ENCODE measurements at regions not wholly inside any gene's neighbourhood (a gene's known extent, or its start where the extent isn't known, plus 50 kb on each side); places are given as distances from the start of the nearest gene placed in this dataset.

DNA sequence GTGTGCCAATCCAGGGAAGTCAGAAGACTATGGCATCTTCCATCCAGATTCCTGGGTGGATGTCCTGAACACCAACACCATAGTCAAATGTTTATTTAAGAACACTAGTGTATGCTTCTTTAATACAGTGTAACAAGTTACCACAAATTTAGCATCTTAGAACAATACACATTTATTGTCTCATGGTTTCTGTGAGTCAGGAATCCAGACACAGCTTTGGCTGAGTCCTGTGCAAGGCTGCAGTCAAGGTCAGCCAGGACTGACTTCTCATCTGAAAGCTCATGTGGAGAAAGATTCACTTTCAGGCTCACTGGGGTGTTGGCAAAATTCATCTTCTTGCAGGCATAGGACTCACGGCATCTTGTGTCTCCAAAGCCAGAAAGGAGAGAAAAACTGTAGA lies 143.4 kb downstream of the ANXA2 start:
- TF ChIP-seq, protein P1, sequence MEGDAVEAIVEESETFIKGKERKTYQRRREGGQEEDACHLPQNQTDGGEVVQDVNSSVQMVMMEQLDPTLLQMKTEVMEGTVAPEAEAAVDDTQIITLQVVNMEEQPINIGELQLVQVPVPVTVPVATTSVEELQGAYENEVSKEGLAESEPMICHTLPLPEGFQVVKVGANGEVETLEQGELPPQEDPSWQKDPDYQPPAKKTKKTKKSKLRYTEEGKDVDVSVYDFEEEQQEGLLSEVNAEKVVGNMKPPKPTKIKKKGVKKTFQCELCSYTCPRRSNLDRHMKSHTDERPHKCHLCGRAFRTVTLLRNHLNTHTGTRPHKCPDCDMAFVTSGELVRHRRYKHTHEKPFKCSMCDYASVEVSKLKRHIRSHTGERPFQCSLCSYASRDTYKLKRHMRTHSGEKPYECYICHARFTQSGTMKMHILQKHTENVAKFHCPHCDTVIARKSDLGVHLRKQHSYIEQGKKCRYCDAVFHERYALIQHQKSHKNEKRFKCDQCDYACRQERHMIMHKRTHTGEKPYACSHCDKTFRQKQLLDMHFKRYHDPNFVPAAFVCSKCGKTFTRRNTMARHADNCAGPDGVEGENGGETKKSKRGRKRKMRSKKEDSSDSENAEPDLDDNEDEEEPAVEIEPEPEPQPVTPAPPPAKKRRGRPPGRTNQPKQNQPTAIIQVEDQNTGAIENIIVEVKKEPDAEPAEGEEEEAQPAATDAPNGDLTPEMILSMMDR (IDR thresholded peaks at IDR 0.05; ENCODE audit: low read depth, low read length): no peak
- no peak overlapping the region for H3K4me3 ChIP-seq (replicated peaks in 1 of 2; ENCODE audit: low read depth in 2 of 2, low read length in 2 of 2)
- DNase-seq (ENCODE audit: low read depth in 2 of 2): no peak

DNA sequence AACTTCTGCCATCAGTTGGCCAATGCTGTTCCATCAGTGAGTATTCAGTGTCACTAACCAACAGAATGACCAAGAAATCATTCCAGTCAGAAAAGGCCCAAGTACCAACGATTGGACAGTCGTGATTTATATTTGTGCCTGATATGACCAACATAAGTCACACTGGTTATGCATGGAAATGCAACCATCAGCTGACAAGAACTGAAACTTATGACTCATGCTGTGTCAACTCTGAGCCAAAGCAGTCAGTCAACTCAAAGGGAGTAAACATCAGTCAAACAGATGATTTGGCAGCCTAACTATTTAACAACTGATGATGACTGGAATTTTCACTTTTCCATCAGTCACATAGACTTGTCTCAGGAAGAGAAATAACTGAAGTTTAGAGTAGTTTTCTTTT lies 142.4 kb downstream of the ANXA2 start:
- peak in 1 of 2 donors; percentile 17 for DNase-seq (ENCODE audit: low read depth in 2 of 2)
- no peak overlapping the region for H3K4me3 ChIP-seq (replicated peaks in 1 of 2; ENCODE audit: low read depth in 2 of 2, low read length in 2 of 2)
- TF ChIP-seq, protein P1 (IDR thresholded peaks at IDR 0.05; ENCODE audit: low read depth, low read length): no peak

DNA sequence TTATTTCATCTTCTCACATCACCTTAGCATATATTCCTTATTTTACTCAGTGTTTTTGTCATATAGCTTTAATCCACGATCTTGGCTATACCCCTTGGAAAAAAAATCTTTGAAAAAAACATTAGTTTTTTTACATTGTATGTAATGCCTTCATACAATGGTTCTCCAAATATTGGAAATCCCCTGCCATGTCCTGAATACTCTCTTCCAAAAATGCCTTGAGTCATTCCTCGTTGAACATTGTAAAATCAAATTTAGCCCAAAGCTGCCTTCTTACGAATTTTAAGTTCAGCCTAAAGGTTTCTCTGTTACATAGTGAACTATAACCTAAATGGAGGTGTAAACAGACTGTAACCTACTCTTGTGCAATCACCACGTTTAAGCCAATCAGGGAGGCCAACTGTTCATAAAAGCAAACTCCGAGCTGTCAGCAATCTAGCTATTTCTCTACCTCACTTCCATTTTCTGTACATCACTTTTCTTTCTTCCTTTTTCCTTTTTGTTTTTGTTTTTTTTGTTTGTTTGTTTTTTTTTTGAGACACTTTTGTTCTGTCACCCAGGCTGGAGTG lies 140.1 kb downstream of the ANXA2 start:
- DNase-seq (ENCODE audit: low read depth in 2 of 2): no peak

DNA sequence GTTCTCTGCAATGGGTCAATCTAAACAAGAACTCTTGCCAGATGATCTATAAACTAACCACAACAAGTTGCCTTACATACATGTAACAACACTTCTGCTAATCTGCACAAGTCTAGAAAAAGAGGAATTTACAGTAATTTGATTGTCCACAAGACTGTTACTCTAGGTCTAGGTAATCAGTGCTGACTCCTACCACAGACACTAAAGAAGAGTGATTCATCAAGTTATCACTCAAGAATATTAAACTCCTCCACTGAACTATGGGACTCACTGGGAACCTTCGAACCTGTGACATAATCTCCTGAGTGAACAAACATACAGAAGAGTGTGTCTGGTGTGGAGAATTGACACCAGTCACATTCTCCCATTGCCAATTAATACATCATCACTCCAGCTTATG lies 138.3 kb downstream of the ANXA2 start:
- DNase-seq (ENCODE audit: low read depth in 2 of 2): no peak
- TF ChIP-seq, protein P1 (IDR thresholded peaks at IDR 0.05; ENCODE audit: low read depth, low read length): no peak
- no peak overlapping the region for H3K4me3 ChIP-seq (replicated peaks in 1 of 2; ENCODE audit: low read depth in 2 of 2, low read length in 2 of 2)

More for the DNA sequence above, 140.1 kb downstream of the ANXA2 start:
- H3K4me3 ChIP-seq (replicated peaks in 1 of 2; ENCODE audit: low read depth in 2 of 2, low read length in 2 of 2): no peak overlapping the region
- TF ChIP-seq, protein P1 (IDR thresholded peaks at IDR 0.05; ENCODE audit: low read depth, low read length): no peak

DNA sequence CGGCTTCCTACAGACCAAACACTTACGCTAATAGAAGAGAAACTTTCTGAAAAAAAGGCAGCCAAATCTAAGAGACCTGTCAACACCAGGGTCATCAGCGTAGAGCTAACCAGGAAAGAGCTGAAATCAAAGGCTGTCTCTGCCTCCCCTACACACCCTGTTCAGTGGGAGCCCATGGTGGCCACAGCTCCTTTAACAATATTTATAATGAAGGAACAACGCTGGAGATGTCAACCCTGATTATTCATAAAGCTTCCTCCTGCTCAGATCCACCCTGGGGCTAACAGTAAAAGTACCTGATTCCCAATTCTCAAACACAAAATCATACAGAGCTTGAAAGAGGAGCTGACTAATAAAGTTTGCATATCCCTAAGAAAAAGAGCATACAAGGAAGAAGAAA lies 133.7 kb downstream of the ANXA2 start:
- no peak for DNase-seq (ENCODE audit: low read depth in 2 of 2)
- no peak overlapping the region for H3K4me3 ChIP-seq (replicated peaks in 1 of 2; ENCODE audit: low read depth in 2 of 2, low read length in 2 of 2)
- TF ChIP-seq, protein P1 (IDR thresholded peaks at IDR 0.05; ENCODE audit: low read depth, low read length): no peak

DNA sequence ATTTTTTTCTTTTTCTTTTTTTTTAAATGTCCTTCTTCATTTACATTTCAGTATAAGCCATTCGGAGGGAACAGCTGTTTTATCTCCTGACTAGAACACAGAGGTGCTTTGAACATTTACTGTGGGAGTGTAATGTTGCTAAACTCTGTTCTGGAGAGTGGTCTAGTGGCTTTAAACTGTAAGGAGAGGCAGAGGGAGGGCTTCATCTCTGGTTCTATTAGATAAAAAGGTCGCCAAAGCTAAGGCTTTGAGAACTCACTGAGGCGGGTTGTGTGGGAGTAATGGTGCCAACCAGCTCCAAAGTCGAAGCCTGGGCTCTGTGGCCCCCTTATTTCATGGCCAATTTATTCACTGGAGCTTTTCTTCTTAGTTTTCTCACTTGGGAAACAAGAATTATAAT lies 133.2 kb downstream of the ANXA2 start:
- TF ChIP-seq, protein P1 (IDR thresholded peaks at IDR 0.05; ENCODE audit: low read depth, low read length): no peak
- no peak for DNase-seq (ENCODE audit: low read depth in 2 of 2)
- H3K4me3 ChIP-seq (replicated peaks in 1 of 2; ENCODE audit: low read depth in 2 of 2, low read length in 2 of 2): no peak overlapping the region

DNA sequence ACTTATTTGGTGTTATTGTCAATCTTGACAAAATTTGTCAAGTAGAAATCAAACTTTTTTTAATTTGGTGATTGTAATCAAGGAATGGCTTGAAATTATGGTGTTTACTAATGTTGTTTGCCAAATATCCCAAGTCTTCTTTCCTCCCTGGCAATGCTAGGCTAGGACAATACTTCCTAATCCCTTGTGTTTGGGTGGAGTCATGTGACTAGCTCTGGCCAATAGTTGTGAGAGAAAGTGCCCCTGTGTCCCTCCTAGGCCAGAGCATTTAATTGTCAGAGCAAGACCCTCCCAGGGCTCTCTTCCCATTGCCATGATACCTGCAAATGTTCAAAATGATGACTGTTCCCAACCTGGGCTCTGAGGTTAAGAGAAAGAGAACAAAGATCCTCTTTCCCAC lies 132.7 kb downstream of the ANXA2 start:
- no peak for DNase-seq (ENCODE audit: low read depth in 2 of 2)
- TF ChIP-seq, protein P1 (IDR thresholded peaks at IDR 0.05; ENCODE audit: low read depth, low read length): no peak
- no peak overlapping the region for H3K4me3 ChIP-seq (replicated peaks in 1 of 2; ENCODE audit: low read depth in 2 of 2, low read length in 2 of 2)

Measured in cardiac fibroblast (primary cell).